ENCODE measurements at regions not wholly inside any gene's neighbourhood (a gene's known extent, or its start where the extent isn't known, plus 50 kb on each side); places are given as distances from the start of the nearest gene placed in this dataset.

DNA sequence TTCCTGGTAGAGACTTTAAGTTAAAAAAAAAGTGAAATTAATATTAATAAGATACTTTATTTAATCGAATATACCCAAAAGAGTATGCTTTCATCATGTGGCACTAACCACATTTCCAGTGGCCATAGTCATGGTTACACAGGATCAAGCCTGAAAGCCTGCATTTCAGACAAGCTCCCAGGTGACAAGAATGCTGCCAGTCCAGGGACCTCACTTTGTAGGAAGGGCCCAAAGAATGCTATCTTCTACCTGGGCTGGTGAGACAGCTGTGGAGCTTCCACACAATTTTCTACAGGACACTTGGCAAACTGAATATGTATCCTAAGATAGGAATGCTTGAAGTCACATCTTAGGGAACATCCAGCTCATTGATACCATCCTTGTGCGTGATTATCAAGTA is 203.8 kb downstream of the AUH start:
- DNase-seq (ENCODE audit: low read depth, low spot score): no peak

DNA sequence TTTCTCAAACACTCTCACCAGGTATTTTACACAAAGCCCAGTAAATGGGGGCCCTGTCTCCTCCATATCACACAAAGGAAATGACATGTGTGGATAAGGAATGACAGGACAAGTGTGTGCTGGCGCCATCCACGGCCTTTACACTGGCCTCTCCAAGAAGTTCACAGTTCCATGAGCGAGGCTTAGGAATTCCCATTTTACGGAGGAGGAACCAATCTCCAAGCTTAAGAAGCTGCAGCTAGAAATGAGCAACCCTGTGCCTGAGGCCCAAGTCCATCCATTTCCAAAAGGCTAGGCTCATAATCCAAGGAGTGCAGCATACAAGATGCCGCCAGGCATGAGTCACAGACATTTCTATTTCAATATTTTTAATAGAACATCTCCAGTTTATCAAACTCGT is 203.4 kb downstream of the AUH start:
- no peak for DNase-seq (ENCODE audit: low read depth, low spot score)

DNA sequence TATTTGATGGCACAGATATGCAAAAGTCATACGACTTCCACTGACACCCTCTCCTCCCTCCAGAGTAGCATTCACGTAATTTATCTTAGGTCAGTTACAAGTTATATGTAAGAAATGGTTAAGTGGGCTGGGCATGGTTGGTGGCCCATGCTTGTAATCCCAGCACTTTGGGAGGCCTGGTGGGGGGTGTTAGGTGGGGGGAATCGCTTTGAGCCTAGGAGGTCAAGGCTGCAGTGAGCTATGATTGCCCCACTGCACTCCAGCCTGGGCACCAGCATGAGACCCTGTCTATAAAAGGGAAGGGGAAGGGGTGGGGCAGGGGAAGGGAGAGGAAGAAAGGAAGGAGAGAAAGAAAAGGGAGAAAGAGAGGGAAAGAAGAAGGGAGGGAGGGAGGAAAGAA is 202.8 kb downstream of the AUH start:
- DNase-seq (ENCODE audit: low read depth, low spot score): no peak

DNA sequence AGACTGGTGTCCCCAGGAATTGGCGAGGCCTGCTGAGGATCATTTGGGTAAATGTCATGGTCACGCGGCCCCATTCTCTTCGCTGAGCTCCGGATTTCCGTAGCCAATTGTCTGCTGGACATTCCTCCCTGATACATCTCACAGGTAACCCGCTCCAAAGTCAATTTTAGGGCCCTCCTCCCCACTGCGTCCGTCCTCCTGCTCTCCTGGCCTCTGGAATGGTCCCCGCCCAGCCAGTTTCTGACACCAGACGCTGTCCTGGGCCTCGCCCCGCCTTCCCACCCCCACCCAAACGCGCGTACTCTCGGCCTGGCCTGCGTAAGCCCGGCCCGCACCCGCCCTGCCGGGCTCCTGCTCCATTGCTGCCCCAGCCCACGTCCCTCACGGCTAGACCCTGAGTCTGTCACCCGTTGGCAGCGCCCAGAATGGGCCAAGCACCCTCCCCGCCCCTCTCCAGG is 202.0 kb downstream of the AUH start:
- DNase-seq (ENCODE audit: low read depth, low spot score): no peak

DNA sequence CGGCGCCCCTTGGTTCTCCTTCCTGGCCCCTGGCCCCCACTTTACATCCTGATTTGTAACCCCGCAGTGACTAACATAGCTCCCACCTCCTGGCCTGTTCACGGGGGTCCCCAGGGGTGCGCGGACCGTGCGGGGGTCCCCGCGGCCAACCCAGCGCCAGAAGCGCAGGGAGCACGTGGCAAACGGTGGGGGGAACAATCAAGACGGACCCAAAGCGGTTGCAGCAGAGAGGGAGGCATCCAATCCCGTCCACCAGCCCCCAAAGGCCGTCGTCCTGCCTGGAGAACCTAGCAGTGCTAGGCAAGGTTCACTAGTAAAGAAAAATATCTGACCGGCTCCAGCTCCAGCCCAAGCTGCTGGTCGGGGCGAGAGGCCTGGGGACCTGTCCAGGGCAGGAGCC is 201.5 kb downstream of the AUH start:
- DNase-seq (ENCODE audit: low read depth, low spot score): no peak

DNA sequence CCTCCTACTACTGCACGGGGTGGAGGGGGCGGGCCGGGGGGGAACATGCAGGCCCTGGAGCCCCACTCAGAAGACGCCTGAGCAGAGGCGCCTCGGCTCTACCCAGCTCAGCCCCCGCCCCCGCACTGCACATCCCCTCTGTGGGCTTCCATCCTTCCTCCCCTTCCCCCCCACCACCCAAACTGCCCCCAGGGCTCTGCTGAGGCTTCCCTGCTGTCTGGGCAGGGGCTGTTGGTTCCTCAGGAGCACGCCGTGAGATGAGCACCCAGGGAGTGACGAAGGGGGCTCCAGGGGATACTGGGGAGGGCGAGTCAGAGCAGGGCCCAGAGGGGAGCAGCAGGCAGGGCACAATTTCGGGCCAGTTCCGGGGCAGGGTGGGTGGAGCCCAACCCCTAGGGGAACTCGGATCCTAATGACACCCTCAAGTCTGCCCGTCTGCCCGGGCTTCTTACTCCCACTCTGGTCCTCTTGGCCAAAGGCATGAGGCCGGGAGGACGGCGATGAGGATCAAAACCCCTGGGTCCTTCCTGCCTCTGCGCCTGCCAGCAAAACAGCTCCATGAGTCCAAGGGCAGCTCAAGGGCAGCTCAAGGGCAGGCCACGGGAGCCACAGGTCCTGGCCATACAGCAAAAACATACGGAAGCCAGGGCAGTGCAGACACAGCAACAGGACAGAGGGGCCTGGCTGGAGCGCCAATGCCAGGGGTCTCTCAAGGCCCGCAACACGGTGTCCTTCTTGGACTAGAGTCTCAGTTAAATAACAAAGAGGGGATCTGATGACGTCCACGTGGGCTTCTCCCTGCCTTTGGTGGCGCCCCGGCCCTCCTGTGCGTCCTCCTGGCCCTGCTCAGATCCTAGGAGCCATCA is 200.9 kb downstream of the AUH start:
- no peak for DNase-seq (ENCODE audit: low read depth, low spot score)

DNA sequence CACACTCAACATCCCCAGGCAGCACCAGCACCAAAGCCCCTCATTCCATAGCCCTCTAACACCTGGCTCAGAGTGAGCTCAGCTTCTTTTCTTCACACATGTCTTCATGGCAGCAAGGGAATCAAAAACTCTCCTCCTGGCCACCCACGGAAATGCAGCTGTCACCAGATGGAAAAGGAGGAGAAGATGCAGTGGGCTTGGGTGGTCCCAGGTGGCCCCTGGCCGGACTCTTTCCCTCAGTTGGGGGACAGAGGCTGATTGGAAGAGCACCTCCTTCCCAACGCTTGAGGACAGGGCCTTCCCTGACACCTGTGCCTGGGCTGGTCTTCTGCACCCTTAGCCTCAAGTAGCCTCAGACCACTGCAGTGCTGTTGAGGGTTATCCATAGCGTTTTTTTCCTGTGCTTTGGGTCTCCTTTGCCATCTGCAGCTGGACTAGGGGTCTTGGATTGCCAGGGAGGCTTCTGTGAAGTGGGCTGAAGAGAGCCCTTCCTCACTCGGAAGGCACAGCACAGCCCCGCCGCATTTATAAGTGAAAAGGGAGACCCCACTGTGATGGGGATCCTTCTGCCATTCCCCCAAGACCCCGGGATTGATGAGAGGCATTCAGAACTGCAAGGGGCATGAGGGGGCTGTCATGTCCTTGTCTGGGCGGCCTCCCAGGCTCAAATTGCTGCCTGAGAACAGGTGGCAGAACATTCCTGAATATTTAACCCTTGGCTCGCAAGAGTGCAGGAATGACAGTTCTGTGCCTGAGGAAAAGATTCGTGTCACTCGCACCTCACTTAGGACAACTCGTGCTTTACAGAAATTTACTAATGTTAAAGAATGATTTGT is 200.0 kb downstream of the AUH start:
- DNase-seq (ENCODE audit: low read depth, low spot score): no peak

DNA sequence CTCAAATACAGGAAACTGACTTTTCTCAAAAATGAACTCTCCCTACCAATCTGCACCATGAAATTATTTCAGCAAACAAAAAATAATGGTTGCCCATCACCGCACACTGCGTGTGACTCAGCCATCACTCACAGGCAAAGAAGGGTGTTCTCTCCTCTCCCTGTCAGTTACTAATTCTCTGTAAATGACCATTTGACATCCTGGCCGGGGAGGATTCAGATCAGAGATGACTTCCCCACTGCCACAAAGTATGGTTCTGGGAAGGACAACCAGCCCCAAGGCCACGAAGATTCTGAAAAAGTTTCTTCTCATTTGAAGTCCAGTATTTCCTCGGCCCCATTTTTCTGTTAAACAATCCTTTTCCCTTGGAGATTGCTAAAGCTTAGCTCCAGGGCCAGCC is 199.4 kb downstream of the AUH start:
- DNase-seq (ENCODE audit: low read depth, low spot score): no peak

DNA sequence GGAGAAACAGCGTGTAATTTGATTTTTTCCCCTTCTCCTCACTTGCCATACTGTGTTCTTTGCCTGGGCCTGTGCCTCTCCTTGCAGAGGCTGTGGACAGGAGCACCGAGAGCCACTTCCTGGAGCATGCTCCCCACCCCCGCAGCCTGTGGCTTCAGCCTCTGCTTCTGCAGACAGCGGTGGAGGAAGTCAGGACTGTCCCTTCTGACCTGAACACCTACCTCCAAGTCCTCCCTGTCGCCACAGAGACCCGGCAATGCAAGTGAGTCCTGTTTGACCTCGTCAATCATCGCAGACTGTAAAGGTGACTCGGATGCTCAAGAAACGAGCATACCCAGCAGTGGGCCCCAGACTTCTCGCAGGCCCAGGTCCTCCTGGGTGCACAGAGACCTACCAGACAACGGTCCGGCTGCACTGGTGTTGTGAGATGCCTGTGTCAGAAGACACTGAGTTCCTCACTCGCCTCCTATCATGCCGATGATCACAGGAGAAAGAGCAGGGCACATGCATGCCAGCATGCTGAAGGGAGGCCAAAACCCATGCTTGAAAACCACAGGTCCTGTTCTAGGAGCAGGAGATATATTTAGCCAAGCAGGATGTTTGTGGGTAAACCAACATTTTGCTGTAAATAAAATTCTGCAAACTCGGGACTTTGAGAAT is 198.8 kb downstream of the AUH start:
- no peak for DNase-seq (ENCODE audit: low read depth, low spot score)

DNA sequence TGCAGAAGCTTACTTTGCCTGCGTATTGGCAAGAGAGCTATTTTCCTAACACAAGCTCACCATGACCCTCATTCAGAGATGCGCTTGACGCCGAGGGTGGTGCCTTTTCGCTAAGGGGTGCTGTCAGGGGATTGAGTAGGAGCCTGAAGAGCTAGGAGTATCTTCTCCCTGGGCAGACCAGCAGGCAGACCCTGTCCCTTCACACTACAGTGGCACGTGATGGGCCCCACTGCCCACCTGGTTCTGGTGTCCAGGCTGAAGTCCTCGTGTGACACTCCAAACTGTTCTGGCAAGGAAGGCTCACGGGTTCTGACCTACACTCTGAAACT is 198.3 kb downstream of the AUH start:
- DNase-seq (ENCODE audit: low read depth, low spot score): no peak

DNA sequence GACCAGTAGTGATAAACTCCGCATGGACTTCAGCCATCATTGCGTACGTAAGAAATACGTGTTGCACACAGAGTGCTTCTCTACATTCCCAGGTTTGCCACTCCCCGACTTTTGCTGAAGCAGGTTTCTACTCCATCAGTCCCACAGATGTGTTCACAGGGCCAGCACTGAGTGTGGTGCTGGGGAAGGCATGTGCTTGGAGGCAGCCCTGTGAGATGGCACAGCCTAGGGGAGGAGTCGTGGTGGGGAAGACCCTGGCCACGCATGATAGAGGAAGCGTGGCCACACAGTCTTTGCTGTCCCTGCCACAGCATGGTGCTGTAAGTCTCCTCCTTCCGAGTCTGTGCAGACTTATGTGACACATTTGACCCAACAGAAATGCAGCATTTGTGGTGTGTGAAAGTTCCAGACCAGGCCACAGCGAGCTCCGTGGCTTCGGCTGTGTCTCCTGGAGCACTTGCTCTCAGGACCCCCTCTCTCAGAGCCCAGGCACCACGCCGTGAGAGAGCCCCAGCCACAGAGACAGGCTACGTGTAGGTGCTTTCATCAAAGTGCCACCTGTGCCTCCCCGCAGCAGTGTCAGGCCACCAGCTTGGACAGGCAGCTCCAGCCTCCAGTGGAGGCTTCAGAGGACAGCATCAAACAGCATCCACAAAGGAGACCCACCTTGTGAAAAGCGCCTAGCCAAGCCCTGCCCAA is 197.8 kb downstream of the AUH start:
- DNase-seq (ENCODE audit: low read depth, low spot score): no peak

Measured in iPS DF 19.7 (cell line).